Psoas muscle (tissue), 7 donors: ENCODE measurements at regions not wholly inside any gene's neighbourhood (a gene's known extent, or its start where the extent isn't known, plus 50 kb on each side); places are given as distances from the start of the nearest gene placed in this dataset.

Source experiments
- ATAC-seq, 4 donors: fragments of 200-7000 bp; cut with Tn5 transposase; one replicate each; pipeline ENCODE4 v1.9.1; 2020; ENCODE audit warnings: moderate library complexity in 3 of 4, mild to moderate bottlenecking in 2 of 4
- DNase-seq, 2 donors: peaks; one replicate each; pipeline ENCODE4 v3.0.0-alpha.2; 2020
- H3K27ac ChIP-seq: fragments of 200-600 bp; one replicate; pipeline ENCODE4 v1.8.0; 2022
- H3K27me3 ChIP-seq, 3 donors: fragments of 200-600 bp in 1 of 3; one replicate each; pipeline versions ENCODE4 v1.6.1 to v1.8.0; 2013 to 2022; ENCODE audit warnings: low read length in 2 of 3, mild to moderate bottlenecking in 2 of 3, moderate library complexity in 1 of 3; ENCODE audit not compliant: insufficient read depth in 3 of 3
- H3K36me3 ChIP-seq, 2 donors: fragments of 200-600 bp in 1 of 2; one replicate each; pipeline versions ENCODE4 v1.6.1 to v1.8.0; 2013 to 2022; ENCODE audit warnings: low read depth in 1 of 2, mild to moderate bottlenecking in 1 of 2, moderate library complexity in 1 of 2; ENCODE audit not compliant: insufficient read depth in 1 of 2
- H3K4me1 ChIP-seq: fragments of 200-600 bp; one replicate; pipeline ENCODE4 v1.8.0; 2022
- H3K4me3 ChIP-seq: fragments of 200-600 bp; one replicate; pipeline ENCODE4 v1.8.0; 2022; ENCODE audit warnings: mild to moderate bottlenecking
- H3K9me3 ChIP-seq: fragments of 200-600 bp; one replicate; pipeline ENCODE4 v1.8.0; 2022
- WGBS, 3 donors: extraction: QIAGEN DNeasy Blood & Tissue Kit; methylation state at CpG; one replicate each; pipeline versions ENCODE4 v1.1.6 to v1.1.7; 2013; 5-methylcytosine and 5-hydroxymethylcytosine counted together
- intact Hi-C, 2 donors: fragments of 100-400 bp; cut with DNase I; formaldehyde crosslinking; loops; one replicate each; pipeline versions ENCODE4 v1.11.0 to v1.14.2; 2022
- TF ChIP-seq, protein P1 (sequence below): fragments of 200-600 bp; IDR thresholded peaks from one replicate; pipeline ENCODE4 v1.8.0; 2022; ENCODE audit warnings: antibody characterized with exemption
- donor health status: healthy with polysubstance abuse.
- donor health status: DM: no; HTN: no; CAD: no; lungs with moderate emphysema.
- donor health status: Bipolar disorder and iron deficiency.
- donor health status: healthy.
- donor health status: DM: yes; HTN: yes; CAD: no.
- donor health status: DM: no; HTN: no; CAD: no.
- donor health status: DM: yes; HTN: yes; CAD: no.

DNA sequence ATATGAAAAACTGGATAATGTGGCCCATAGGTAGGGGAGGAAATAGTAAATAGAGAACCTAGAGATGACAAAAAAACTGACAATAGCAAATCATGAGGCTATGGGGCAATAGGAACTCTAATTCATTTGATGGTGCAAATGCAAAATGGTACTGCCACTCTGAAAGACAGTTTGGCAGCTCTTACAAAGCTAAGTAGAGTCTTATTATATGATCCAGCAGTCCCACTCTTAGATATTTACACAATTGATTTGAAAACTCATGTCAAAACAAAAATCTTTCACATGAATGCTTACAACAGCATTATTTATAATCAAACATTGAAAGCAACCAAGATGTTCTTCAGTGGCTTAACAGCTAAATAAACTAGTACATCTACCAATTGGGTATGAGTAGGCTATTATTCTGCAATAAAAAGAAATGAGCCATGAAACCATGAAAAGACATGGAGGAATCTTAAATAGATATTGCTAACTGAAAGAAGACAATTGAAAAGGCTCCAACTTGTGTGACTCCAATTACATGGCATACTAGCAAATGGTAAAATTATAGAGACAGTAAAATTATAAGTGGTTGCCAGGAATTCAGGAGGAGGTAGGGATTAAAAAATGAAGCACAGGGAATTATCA is 321.8 kb upstream of the STAC start:
- ATAC-seq, result no peak
- H3K4me3 ChIP-seq, result no peak overlapping the region
- no peak for DNase-seq
- no peak overlapping the region for H3K27ac ChIP-seq
- TF ChIP-seq, protein P1, sequence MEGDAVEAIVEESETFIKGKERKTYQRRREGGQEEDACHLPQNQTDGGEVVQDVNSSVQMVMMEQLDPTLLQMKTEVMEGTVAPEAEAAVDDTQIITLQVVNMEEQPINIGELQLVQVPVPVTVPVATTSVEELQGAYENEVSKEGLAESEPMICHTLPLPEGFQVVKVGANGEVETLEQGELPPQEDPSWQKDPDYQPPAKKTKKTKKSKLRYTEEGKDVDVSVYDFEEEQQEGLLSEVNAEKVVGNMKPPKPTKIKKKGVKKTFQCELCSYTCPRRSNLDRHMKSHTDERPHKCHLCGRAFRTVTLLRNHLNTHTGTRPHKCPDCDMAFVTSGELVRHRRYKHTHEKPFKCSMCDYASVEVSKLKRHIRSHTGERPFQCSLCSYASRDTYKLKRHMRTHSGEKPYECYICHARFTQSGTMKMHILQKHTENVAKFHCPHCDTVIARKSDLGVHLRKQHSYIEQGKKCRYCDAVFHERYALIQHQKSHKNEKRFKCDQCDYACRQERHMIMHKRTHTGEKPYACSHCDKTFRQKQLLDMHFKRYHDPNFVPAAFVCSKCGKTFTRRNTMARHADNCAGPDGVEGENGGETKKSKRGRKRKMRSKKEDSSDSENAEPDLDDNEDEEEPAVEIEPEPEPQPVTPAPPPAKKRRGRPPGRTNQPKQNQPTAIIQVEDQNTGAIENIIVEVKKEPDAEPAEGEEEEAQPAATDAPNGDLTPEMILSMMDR, result no peak
- H3K9me3 ChIP-seq, result no peaks in the 10 kb centered on the region
- intact Hi-C loops, result no loop called here
- no peaks in the 10 kb centered on the region for H3K4me1 ChIP-seq
- no peaks in the 10 kb centered on the region for H3K27me3 ChIP-seq
- no peaks in the 10 kb centered on the region for H3K36me3 ChIP-seq

DNA sequence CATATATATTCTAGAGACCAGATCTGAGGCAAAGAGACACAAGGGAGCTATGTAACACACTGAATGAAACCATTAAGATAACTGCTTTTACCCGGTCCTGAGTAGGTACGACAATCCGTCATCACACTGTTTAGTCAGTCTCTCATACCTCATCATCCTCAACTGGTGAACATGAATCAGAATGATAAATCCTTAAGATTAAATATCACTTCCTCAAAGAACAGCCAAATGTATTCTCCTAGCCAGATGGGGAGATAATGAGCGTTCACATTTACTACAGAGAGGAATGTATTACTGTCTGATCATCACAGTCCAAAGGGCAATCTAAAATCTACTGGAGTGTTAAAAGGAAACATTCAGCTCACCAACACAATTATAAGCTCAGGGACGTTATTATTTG is 319.4 kb upstream of the STAC start:
- 66 to 71% (median 68%) methylated on average over 5 of the region's 5 CpGs for WGBS, 3 donors
- no peaks in the 10 kb centered on the region for H3K27me3 ChIP-seq
- no peak overlapping the region for H3K4me3 ChIP-seq
- H3K27ac ChIP-seq, result no peak overlapping the region
- H3K36me3 ChIP-seq, result no peaks in the 10 kb centered on the region
- H3K4me1 ChIP-seq, result no peaks in the 10 kb centered on the region
- intact Hi-C loops, result no loop called here
- H3K9me3 ChIP-seq, result no peaks in the 10 kb centered on the region
- DNase-seq (no peak), ATAC-seq (no peak)
- TF ChIP-seq, protein P1, result no peak

DNA sequence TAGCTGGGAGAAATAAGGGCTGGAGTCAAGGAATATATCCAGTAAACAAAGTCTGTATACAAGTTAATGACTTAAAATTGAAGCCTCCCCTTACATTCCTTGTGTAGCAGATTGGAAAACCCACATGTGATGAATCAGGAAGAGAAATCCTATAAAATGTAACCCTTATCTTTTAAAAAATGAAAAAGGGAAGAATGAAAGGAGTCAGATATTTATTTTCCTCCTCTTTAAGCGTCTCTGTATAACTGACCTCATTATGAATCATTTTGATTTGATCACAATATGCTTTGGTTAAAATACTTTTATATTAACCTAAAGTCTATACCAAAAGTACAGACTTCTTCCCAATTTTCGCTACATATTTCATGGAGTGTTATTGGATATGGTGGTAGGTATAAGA is 316.3 kb upstream of the STAC start:
- DNase-seq (no peak), ATAC-seq (no peak)
- Histone ChIP-seq H3K27ac (no peak overlapping the region), H3K36me3 (no peaks in the 10 kb centered on the region), H3K4me3 (no peak overlapping the region), H3K27me3 (no peaks in the 10 kb centered on the region), H3K9me3 (no peaks in the 10 kb centered on the region), H3K4me1 (no peaks in the 10 kb centered on the region)
- TF ChIP-seq, protein P1, result no peak
- WGBS, 3 donors, result 84 to 91% (median 86%) methylated on average over 2 of the region's 2 CpGs
- intact Hi-C loops, result no loop called here

DNA sequence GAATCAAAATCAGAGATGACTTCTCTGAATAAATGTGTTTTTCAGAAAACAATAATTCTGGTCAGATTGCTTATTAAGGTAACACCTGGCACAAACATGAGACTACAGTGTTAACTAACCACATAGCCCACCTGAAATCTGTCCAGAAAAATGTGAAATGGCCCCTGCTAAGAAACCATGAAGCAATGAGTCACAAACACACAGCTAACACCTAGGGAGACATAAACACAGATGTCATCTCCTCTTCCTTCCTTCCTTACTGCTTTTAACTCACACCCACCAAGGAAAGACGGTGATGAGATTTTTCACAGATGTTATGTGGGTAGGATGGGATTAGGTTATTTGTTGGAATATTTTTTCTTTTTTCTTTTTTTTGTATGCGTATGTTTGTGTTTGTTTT is 315.0 kb upstream of the STAC start:
- ATAC-seq (no peak), DNase-seq (no peak)
- Histone ChIP-seq H3K4me1 (no peaks in the 10 kb centered on the region), H3K27ac (no peak overlapping the region), H3K4me3 (no peak overlapping the region), H3K27me3 (no peaks in the 10 kb centered on the region), H3K9me3 (no peaks in the 10 kb centered on the region), H3K36me3 (no peaks in the 10 kb centered on the region)
- TF ChIP-seq, protein P1, result no peak
- WGBS, 3 donors, result 54 to 64% (median 58%) methylated on average over 2 of the region's 2 CpGs
- intact Hi-C loops, result no loop called here

DNA sequence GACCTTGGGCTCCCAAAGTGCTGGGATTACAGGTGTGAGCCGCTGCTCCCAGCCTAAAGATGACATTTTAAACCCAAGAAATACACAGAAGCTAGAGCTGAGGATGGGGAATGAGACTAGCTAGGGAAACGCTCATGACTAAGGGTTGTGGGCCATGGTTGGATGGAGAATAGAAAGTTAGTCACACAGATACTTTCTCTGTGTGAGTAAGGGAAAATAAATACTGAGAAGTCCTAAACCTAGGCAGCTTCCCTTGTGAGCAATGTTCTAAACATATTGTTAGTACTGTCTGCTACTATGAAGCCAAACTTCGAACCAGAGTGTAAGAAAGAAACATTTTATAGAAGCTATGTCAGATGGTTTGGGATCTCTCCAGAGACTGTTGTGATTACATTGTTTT is 304.8 kb upstream of the STAC start:
- Histone ChIP-seq H3K9me3 (no peaks in the 10 kb centered on the region), H3K4me3 (no peak overlapping the region), H3K27me3 (no peaks in the 10 kb centered on the region), H3K36me3 (no peaks in the 10 kb centered on the region), H3K4me1 (no peaks in the 10 kb centered on the region), H3K27ac (no peak overlapping the region)
- ATAC-seq, result no peak
- DNase-seq, result no peak
- TF ChIP-seq, protein P1, result no peak
- 73 to 80% (median 78%) methylated on average over 3 of the region's 3 CpGs for WGBS, 3 donors
- intact Hi-C loops, result no loop called here
